SK-N-MC (cell line): ENCODE measurements at regions not wholly inside any gene's neighbourhood (a gene's known extent, or its start where the extent isn't known, plus 50 kb on each side); places are given as distances from the start of the nearest gene placed in this dataset.

ENCODE experiments used
- EZH2 ChIP-seq: fragments of 200-600 bp; sonication (generic); IDR thresholded peaks from one replicate; pipeline ENCODE4 v1.6.1; 2017; ENCODE audit warnings: antibody characterized with exemption
- FOXP2 ChIP-seq: optimal IDR thresholded peaks from 2 replicates; pipeline ENCODE3; 2011; ENCODE audit warnings: mild to moderate bottlenecking, moderate library complexity; ENCODE audit not compliant: insufficient read depth; ENCODE audit errors: extremely low read length, control extremely low read depth
- POLR2AphosphoS5 ChIP-seq: IDR thresholded peaks from 2 replicates; pipeline ENCODE4 v1.6.1; 2012; ENCODE audit warnings: mild to moderate bottlenecking, low read depth, low read length, borderline replicate concordance

GRCh38 chr6:134491477-134491876 lies 173.6 kb upstream of the SGK1 start:
- TF ChIP-seq POLR2AphosphoS5 (no peak), EZH2 (no peak), FOXP2 (no peak)
